WTC11 (cell line): ENCODE measurements at regions not wholly inside any gene's neighbourhood (a gene's known extent, or its start where the extent isn't known, plus 50 kb on each side); places are given as distances from the start of the nearest gene placed in this dataset.

Source experiments
- ATAC-seq: fragments of 200-7000 bp; cut with Tn5 transposase; 2 replicates; pipeline ENCODE4 v1.10.0; 2021; ENCODE audit warnings: mild to moderate bottlenecking, moderate library complexity
- CTCF ChIA-PET: fragments of 300-600 bp; sonication (Branson Sonifier 250); formaldehyde crosslinking; loops from one replicate; lab custom pipeline; 2021; ENCODE audit warnings: antibody characterized with exemption; lab: Charles Lee
- POLR2A ChIA-PET: fragments of 350-600 bp; sonication (Branson Sonifier 250); formaldehyde crosslinking; loops from one replicate; lab custom pipeline; 2021; ENCODE audit warnings: antibody characterized with exemption; lab: Charles Lee
- DNase-seq: peaks from one replicate; pipeline ENCODE4 v3.0.0; 2021; ENCODE audit warnings: low spot score
- H3K27ac Mint-ChIP-seq: 2 replicates; pipeline ENCODE4 v1.8.0; 2021; ENCODE audit warnings: mixed read lengths
- H3K27me3 Mint-ChIP-seq: 2 replicates; pipeline ENCODE4 v1.8.0; 2021; ENCODE audit warnings: low read depth, mild to moderate bottlenecking, moderate library complexity, mixed read lengths
- H3K36me3 Mint-ChIP-seq: 2 replicates; pipeline ENCODE4 v1.8.0; 2021; ENCODE audit warnings: mixed read lengths
- H3K4me1 Mint-ChIP-seq: 2 replicates; pipeline ENCODE4 v1.8.0; 2022; ENCODE audit warnings: mixed read lengths
- H3K4me3 Mint-ChIP-seq: 2 replicates; pipeline ENCODE4 v1.8.0; 2021; ENCODE audit warnings: mild to moderate bottlenecking, moderate library complexity, mixed read lengths
- H3K9me3 Mint-ChIP-seq: 2 replicates; pipeline ENCODE4 v1.8.0; 2021; ENCODE audit warnings: mixed read lengths
- ARID4B ChIP-seq: sonication (generic); formaldehyde crosslinking; IDR thresholded peaks from 2 replicates; pipeline ENCODE4 v1.8.0; 2023; ENCODE audit warnings: missing genetic modification reagents, mild to moderate bottlenecking, borderline replicate concordance
- ATF1 ChIP-seq: sonication (generic); formaldehyde crosslinking; IDR thresholded peaks from 2 replicates; pipeline ENCODE4 v1.8.1; 2023; ENCODE audit warnings: mild to moderate bottlenecking, moderate library complexity, missing genetic modification reagents
- CBFB ChIP-seq: sonication (generic); formaldehyde crosslinking; IDR thresholded peaks from 2 replicates; pipeline ENCODE4 v1.8.1; 2022; ENCODE audit warnings: mild to moderate bottlenecking, low read depth, missing genetic modification reagents
- CREB1 ChIP-seq: sonication (generic); formaldehyde crosslinking; IDR thresholded peaks from 2 replicates; pipeline ENCODE4 v1.8.0; 2023; ENCODE audit warnings: mild to moderate bottlenecking, missing genetic modification reagents
- CREM ChIP-seq: sonication (generic); formaldehyde crosslinking; IDR thresholded peaks from 2 replicates; pipeline ENCODE4 v1.8.1; 2022; ENCODE audit warnings: mild to moderate bottlenecking, missing genetic modification reagents, moderate library complexity
- ESRRA ChIP-seq: sonication (generic); formaldehyde crosslinking; IDR thresholded peaks from 2 replicates; pipeline ENCODE4 v1.8.1; 2022; ENCODE audit warnings: mild to moderate bottlenecking, missing genetic modification reagents, borderline replicate concordance
- FOXJ3 ChIP-seq: sonication (generic); formaldehyde crosslinking; IDR thresholded peaks from 2 replicates; pipeline ENCODE4 v1.9.0; 2021; ENCODE audit warnings: missing genetic modification reagents, mild to moderate bottlenecking, borderline replicate concordance
- GRHL2 ChIP-seq: fragments of 250-450 bp; sonication (Bioruptor Pico); IDR thresholded peaks from 2 replicates; pipeline ENCODE4 v1.8.0; 2022; ENCODE audit warnings: mild to moderate bottlenecking, moderate library complexity; ENCODE audit not compliant: insufficient replicate concordance, severe bottlenecking
- HMGXB4 ChIP-seq: sonication (generic); formaldehyde crosslinking; IDR thresholded peaks from 2 replicates; pipeline ENCODE4 v1.8.1; 2023; ENCODE audit warnings: mild to moderate bottlenecking, moderate library complexity, missing genetic modification reagents
- JAZF1 ChIP-seq: fragments of 250-450 bp; sonication (Bioruptor Pico); IDR thresholded peaks from 2 replicates; pipeline ENCODE4 v1.9.0; 2021; ENCODE audit warnings: moderate library complexity, mild to moderate bottlenecking, inconsistent platforms
- PRRX2 ChIP-seq: fragments of 250-450 bp; sonication (Bioruptor Pico); IDR thresholded peaks from 2 replicates; pipeline ENCODE4 v1.8.0; 2021; ENCODE audit warnings: mild to moderate bottlenecking
- RORB ChIP-seq: fragments of 250-450 bp; sonication (Bioruptor Pico); IDR thresholded peaks from 2 replicates; pipeline ENCODE4 v1.9.0; 2021; ENCODE audit warnings: mild to moderate bottlenecking
- STAT6 ChIP-seq: sonication (generic); formaldehyde crosslinking; conservative IDR thresholded peaks from 2 replicates; pipeline ENCODE4 v1.8.1; 2023; ENCODE audit warnings: mild to moderate bottlenecking, low read depth, missing genetic modification reagents, moderate library complexity
- TP53 ChIP-seq: sonication (generic); formaldehyde crosslinking; IDR thresholded peaks from 2 replicates; pipeline ENCODE4 v1.8.1; 2023; ENCODE audit warnings: mild to moderate bottlenecking, missing genetic modification reagents
- USF2 ChIP-seq: sonication (generic); formaldehyde crosslinking; IDR thresholded peaks from 2 replicates; pipeline ENCODE4 v1.8.1; 2023; ENCODE audit warnings: mild to moderate bottlenecking, missing genetic modification reagents, moderate library complexity
- ZBTB21 ChIP-seq: sonication (generic); formaldehyde crosslinking; IDR thresholded peaks from 2 replicates; pipeline ENCODE4 v1.8.1; 2023; ENCODE audit warnings: mild to moderate bottlenecking, missing genetic modification reagents, borderline replicate concordance

GRCh38 chr4:25550376-25551030 is 105.1 kb upstream of the SLC34A2 start (continued):
- no peak for TF ChIP-seq USF2
- TF ChIP-seq TP53 (CRISPR knock-in tag): no peak
- TF ChIP-seq CREB1 (CRISPR knock-in tag): no peak
- no peak for TF ChIP-seq STAT6 (CRISPR knock-in tag)

- TF ChIP-seq GRHL2 (CRISPR knock-in tag) (no peak), JAZF1 (CRISPR knock-in tag) (no peak), PRRX2 (CRISPR knock-in tag) (no peak), CREM (CRISPR knock-in tag) (no peak), FOXJ3 (CRISPR knock-in tag) (no peak), HMGXB4 (no peak), TP53 (CRISPR knock-in tag) (no peak), ARID4B (CRISPR knock-in tag) (no peak)
- H3K4me3 Mint-ChIP-seq: no peak overlapping the region
- ChIA-PET CTCF (interaction anchor here (0.7 kb wide), 1 partner anchor 27 kb away, joined by 3 read pairs; no protein-coding TSS in a partner anchor), POLR2A (no interaction called here)
- H3K36me3 Mint-ChIP-seq: no peaks in the 10 kb centered on the region
- ATAC-seq: no peak
- H3K27me3 Mint-ChIP-seq: no peaks in the 10 kb centered on the region
- H3K9me3 Mint-ChIP-seq: peaks cover 4% of the 10 kb centered on the region; the same call in 1 of the 2 replicates
- peaks cover 6% of the 10 kb centered on the region for H3K4me1 Mint-ChIP-seq
- peak overlapping the region; percentile 36; the same call in 1 of the 2 replicates for H3K27ac Mint-ChIP-seq
- DNase-seq: no peak
Observed at GRCh38 chr4:25551605-25552004, 104.0 kb upstream of the SLC34A2 start.

- Mint-ChIP-seq H3K27me3 (no peaks in the 10 kb centered on the region), H3K4me1 (peaks cover 4% of the 10 kb centered on the region; the same call in 1 of the 2 replicates), H3K9me3 (peaks cover 4% of the 10 kb centered on the region; the same call in 1 of the 2 replicates), H3K36me3 (no peaks in the 10 kb centered on the region), H3K27ac (no peak overlapping the region), H3K4me3 (no peak overlapping the region)
- ATAC-seq: no peak; the same call in 1 of the 2 replicates
- no peak for DNase-seq
- ChIA-PET CTCF (no interaction called here), POLR2A (interaction anchor here (0.8 kb wide), 1 partner anchor 106 kb away, joined by 9 read pairs; no protein-coding TSS in a partner anchor)
- TF ChIP-seq ATF1 (CRISPR knock-in tag) (no peak), ESRRA (CRISPR knock-in tag) (no peak), CBFB (CRISPR knock-in tag) (no peak), ZBTB21 (CRISPR knock-in tag) (no peak), RORB (CRISPR knock-in tag) (no peak), STAT6 (CRISPR knock-in tag) (no peak), HMGXB4 (no peak)
Observed at GRCh38 chr4:25552580-25553271, 102.9 kb upstream of the SLC34A2 start.
